ENCODE measurements at regions not wholly inside any gene's neighbourhood (a gene's known extent, or its start where the extent isn't known, plus 50 kb on each side); places are given as distances from the start of the nearest gene placed in this dataset.

DNA sequence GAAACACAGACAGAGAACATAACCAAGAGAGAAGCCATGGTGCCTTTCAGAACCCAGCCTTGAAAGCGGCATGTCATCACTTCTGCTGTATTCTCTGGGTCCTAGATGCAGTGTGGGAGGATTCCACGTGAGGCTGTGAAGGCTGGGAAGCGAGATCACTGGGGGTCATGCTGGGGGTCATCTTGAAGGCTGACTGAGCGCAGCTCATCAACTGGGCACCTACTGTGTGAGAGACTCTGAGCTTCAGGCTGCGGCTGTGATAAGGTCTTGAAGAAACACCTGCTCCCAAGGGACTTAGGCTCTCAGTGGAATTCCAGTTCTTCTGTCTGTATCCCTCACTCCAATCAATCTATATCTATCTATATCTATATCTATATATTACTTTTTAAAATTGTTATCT, 91.8 kb upstream of the KLF13 start:
- Histone ChIP-seq H3K27me3 (ENCODE audit: control insufficient read depth in 2 of 2, insufficient read depth in 2 of 2, low read length in 2 of 2) (no peaks in the 10 kb centered on the region), H2AFZ (ENCODE audit: low read depth, low read length) (no peak overlapping the region), H4K20me1 (replicated peaks; ENCODE audit: control insufficient read depth, extremely low read depth, insufficient read depth, low read length) (no peaks in the 10 kb centered on the region), H3K9ac (replicated peaks; ENCODE audit: extremely low read depth, insufficient read depth, low read length) (no peak overlapping the region), H3K36me3 (ENCODE audit: control insufficient read depth in 2 of 2, extremely low read depth in 1 of 2, insufficient read depth in 2 of 2, low read length in 2 of 2) (no peaks in the 10 kb centered on the region), H3K79me2 (ENCODE audit: control insufficient read depth, insufficient read depth, low read length) (no peaks in the 10 kb centered on the region), H3K4me1 (ENCODE audit: control insufficient read depth, extremely low read depth, insufficient read depth, low read length) (no peaks in the 10 kb centered on the region), H3K9me1 (replicated peaks; ENCODE audit: control insufficient read depth, extremely low read depth, insufficient read depth, low read length) (no peaks in the 10 kb centered on the region), H3K27ac (ENCODE audit: insufficient read depth, low read depth, low read length) (no peak overlapping the region), H3K4me3 (replicated peaks in 1 of 3; ENCODE audit: insufficient read depth in 1 of 3, low read depth in 1 of 3, low read length in 3 of 3) (no peak overlapping the region), H3K4me2 (ENCODE audit: insufficient read depth, low read length) (no peak overlapping the region), H3K9me3 (replicated peaks; ENCODE audit: control insufficient read depth, insufficient read depth, low read length) (no peaks in the 10 kb centered on the region)
- FAIRE-seq: no peak
- intact Hi-C loops (cut with micrococcal nuclease): loop anchor here (5.0 kb wide), 1 partner anchor 92 kb away; the partner anchor contains the start of gene KLF13
- TF ChIP-seq POLR2A (IDR thresholded peaks at IDR 0.05; ENCODE audit: low read depth, low read length) (no peak), JUN (IDR thresholded peaks at IDR 0.05; ENCODE audit: borderline replicate concordance, insufficient read depth, insufficient read length, low read depth) (no peak), POLR2AphosphoS5 (IDR thresholded peaks at IDR 0.05; ENCODE audit: insufficient read depth, low read depth, low read length) (no peak), MAX (IDR thresholded peaks at IDR 0.05; ENCODE audit: insufficient read depth, insufficient read length) (no peak), CTCF (IDR thresholded peaks at IDR 0.05; ENCODE audit: extremely low read depth in 1 of 2, insufficient read depth in 1 of 2, low read depth in 1 of 2, low read length in 2 of 2) (no peak), GATA2 (IDR thresholded peaks at IDR 0.05; ENCODE audit: insufficient read depth, insufficient read length, low read depth, low read length) (no peak), MYC (IDR thresholded peaks at IDR 0.05; ENCODE audit: low read depth, low read length) (no peak), EZH2 (IDR thresholded peaks at IDR 0.05; ENCODE audit: borderline replicate concordance, low read depth, low read length, severe bottlenecking) (no peak), FOS (IDR thresholded peaks at IDR 0.05; ENCODE audit: borderline replicate concordance, insufficient read depth, low read length) (no peak)
- DNase-seq (ENCODE audit: low read depth, low spot score): no peak
- CTCF ChIA-PET: no interaction called here
- dilution Hi-C loops (cut with MboI; ENCODE audit: extremely low pct_ligation_motif_present, low sequenced_read_pairs): no loop called here
- POLR2A ChIA-PET: no interaction called here
- no TSS peak for BruUV-seq (replicated peaks)
